H4 (cell line): ENCODE measurements at regions not wholly inside any gene's neighbourhood (a gene's known extent, or its start where the extent isn't known, plus 50 kb on each side); places are given as distances from the start of the nearest gene placed in this dataset.

Experiments used
- DNase-seq: peaks from one replicate; pipeline ENCODE4 v3.0.0-alpha.2; 2015; ENCODE audit warnings: low spot score

DNA sequence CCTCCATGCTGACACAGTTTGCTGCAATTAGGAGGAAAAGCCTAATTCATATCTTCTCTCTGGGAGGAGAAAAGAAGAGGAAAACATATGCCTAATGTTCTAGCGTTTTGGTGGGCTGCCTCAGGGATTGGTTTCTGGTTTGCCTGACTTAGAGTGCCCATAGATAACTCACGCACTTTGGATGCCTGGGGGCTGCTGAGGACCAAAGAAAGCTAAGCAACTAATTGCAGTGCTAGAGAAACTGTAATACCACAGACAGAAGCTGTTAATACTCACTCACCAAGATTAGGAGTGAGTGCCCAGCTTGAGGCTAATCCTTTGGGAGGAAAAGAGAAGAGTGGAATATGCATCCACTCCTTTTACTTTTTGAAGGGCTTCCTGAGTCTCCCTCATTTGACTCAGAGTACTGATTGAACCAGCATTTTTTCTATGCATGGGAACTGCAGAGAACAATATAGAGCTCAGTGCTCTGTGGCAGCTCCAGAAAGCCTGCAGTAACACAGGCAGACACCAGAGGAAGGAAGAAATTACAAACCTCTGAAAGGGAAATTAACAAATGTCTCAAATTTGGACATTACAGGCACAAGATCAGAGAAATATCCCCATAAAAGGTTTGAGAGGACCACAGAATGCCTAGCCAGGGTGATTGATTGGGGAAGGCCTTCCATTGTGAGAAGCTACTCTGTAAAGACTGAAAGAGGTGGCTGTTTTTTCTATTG lies 666.4 kb downstream of the OLFM4 start:
- no peak for DNase-seq

DNA sequence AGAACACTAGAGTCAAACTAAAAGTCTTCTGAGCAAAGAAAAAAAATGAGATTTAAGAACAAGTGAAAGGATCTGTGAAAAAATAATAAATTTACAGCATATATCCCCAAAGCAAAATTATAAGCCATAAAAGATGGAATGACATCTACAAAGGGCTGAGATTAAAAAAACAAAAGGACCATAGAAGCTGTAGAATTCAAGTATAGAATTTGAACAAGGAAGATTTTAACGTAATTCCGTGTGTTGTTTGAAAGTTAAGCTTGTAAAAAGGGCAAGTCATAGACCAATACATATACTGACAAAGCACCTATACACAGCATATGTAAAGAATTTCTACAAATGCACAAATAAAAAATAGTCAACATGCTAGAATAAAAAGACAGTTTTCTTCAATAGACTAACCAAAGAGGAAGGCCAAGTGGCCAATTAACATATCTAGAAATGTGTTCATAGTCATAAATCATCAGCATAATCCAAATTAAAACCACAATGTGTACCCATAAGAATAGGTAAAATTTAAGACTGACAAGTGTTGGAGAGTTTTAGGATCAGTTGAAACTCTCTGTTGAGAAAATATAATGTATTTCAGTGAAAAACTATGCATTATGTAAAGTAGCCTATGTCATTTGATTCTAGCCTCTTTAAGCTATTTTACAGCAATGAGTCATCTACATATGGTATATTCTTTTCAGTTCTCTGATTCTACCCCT lies 674.9 kb downstream of the OLFM4 start:
- no peak for DNase-seq

DNA sequence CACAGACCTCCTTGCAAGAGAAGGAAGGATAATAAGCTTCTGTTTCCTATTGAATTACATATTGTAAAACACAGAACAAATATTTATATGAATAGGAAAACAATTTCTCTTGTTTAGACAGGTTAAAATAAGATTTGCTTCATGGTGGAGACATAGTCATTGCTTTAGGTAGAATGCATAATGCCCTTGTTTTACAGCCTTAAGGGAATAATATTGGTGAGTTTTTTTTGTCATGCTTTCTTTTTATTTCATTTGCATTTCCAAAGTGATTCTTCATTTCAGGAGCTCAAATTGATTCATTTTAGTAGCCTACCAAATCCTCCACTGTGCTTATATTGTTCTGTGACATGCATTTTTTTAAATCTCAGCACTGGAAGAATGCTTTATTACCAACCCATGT lies 690.7 kb downstream of the OLFM4 start:
- DNase-seq, result no peak

DNA sequence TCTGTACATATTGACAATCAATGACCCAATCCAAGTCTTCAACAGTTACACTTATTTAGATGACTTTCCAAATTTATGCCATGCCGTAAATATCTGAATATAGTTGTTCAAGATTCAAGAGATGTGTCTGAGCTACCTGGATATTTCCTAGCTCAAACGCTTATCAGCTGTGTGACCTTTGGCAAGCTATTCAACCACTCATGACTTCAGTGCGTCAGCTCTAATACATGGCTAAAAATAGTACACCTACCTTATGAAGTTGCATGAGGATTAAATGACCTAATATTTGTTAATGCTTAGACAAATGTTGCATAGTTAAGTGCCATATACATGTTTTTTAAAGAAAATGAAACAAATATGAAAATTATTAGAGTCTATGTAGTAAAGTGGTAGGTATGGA lies 704.1 kb downstream of the OLFM4 start:
- no peak for DNase-seq

DNA sequence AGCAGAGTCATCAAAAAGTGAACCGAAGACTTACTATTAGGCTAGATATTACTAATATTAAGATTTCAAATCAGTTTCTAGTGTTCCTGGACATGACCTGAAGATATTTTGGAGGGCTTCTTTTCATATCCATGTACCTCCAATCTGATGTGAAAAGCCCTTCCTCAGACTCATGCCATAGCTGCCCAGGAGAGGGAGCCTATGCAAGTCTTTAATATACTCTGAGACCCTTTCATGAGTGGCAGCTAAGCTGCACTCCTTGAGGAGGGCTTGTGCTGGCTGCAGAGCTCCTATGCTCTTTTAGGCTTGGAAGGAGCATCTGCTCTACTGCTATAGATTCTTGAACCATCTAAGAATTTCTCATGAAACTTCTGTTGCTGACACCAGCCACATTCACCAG lies 715.3 kb downstream of the OLFM4 start:
- DNase-seq, result no peak

DNA sequence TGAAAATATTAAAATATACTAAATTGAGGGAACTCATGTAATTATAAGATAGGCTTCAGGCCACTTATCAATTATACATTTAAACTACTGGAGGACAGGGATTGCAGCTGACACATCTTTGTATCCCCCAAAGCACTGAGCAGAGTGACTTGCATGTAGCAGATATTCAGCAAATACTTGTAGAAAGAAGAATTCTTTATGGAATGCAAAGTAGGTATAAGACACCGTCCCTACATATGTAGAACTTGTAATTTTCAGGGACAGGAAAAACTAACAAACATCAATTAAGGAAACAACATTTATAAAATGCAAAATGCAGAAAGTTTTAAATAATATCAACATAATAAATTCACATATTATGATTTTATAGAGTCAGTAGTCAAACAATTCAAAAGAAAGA lies 719.2 kb downstream of the OLFM4 start:
- DNase-seq, result no peak

DNA sequence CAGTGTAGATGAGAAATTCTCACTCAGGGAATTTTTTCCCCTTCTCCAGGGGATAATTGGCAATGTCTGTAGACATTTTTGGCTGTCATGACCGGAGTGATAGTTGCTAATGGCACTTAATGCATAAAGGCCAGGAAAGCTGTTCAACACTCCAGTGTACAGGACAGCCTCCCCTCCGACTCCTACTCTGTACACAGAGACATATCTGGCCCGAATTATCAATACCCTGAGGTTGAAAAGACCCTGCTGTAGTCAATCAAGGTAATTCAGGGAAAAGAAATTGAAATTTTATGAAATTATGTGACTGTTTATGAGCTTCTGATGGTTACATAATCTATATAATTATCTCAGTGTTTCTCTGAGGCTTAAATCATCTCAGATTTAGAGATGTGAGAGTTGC lies 720.7 kb downstream of the OLFM4 start:
- DNase-seq, result no peak

DNA sequence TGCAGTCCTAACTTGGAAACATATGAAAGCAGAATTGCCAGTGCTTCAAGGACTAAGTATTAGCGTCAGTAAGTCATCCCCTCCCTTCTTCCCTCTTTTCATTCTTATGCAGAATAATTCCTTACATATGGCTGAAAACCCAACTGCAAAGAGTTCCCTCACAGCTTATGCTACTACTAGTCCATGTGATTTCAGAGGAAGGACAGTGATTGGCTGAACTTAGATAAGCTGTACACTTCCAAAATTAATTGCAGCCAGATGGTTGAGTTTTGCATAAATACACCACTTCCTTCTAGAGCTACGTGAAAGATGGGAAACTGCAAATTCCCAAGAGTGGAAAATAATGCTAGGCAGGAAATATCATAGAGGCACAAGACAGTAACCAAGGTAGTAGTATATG lies 730.4 kb downstream of the OLFM4 start:
- DNase-seq, result no peak

DNA sequence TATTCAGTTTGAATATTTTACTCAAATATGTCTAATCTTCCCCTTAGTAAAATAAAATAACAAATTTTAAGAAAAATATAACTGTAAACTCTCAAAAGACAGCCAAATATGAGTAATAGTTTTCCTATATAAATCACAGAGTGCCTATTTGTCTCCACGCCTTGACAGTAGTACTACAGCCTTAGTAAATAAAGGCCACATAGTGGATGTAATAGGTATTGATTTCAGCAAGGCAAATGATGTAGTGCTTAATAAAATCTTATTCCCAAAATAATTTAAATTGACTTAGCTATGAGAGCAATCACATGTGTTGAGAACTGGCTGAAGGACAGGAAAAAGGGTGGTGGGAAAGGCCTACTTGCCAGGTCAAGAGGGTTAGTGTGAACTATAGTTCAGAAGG lies 747.2 kb downstream of the OLFM4 start:
- DNase-seq, result no peak

DNA sequence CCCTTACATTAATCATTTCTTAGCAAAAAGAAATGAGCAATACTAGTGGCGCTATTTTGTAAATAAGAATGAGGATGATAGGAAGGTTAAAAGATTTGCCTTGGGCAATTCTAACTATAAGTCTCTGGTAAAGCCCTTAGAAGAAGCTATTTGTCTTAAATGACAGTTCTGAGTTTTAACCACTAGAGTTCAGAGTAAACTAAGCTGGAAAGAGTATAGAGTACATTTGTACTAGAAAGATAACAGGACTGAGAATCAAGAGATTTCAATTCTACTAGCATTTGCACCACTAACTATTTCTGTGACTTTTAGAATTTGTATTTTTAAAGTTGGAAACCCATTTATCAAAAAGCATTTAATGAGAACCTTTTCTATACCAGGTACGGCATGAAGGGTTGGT lies 750.3 kb downstream of the OLFM4 start:
- DNase-seq, result no peak

DNA sequence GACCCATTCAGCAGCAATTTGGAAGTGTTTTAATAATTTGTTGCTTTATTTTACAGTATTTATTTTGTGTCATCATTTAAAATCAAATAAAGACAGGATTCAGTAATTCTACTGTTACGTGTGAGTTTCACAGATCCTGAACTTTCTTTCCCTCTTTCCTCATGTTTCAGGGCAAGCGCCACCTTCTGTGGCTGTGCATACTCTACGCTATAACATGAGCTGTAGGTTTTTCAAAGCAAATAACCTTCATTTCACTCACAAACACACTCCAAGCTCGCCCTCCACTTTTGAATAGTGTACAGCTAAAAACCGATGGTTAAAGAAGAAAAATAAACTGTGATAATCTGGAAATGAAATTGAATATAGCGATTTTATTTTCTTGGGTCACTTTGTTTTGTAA lies 753.3 kb downstream of the OLFM4 start:
- peak; percentile 3 for DNase-seq

DNA sequence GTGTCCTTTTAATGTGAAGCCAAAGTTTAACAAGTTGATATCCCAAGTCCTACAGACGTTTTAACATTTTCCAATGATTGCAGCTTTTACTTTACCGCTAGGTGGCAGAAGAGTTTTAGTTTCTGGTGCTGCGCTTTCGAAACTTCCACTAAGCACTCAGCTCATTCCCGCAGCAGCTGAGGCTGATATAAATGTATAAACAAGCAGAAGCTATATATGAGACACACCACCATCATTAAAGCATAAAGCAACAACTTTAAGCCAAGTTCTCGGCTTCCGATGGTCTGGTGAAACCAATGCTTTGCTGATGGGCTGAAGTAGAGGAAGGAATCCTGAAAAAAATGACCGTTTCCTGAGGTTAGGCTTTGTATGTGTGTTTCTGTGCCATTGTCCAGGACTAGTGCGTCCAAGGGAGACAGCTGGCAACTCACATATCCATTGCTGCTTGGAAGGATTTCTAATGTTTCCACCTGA lies 753.9 kb downstream of the OLFM4 start:
- DNase-seq, result peak; percentile 49

DNA sequence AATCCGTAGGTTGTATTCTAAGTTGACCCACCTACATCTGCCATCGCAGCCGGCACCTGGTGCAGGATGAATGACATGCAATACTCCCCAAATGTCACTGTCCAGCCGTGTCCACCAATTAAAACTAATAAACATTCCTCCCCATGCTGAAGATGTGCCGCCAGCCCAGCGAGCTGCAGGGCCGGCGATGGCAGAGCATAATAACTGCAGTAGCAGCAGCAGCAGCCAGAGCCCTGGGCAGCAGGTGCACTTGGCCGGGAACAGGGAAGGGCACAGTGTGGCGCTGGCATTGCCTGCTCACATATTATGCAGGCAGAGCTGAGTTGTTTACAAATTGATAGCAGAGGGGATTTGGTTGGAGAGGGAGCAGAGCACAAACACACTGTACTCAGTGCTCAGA lies 754.9 kb downstream of the OLFM4 start:
- no peak for DNase-seq

DNA sequence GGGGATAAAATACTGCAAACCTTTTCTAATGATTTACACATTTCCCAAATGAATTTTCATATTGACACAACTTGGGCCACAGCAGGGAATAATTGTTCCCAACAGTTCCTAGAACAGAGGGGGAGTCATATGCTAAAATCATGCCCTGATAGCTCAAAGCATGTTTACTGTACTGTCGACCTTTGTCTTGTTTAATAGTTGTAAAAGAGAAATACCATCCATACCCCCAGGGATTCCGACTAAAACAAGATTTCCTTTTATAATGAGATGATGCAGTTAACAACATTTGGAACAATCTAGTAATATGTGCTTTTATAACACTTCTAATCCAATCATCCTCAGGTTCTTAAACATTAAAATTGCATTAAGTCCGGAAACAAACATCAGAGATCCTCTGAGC lies 759.7 kb downstream of the OLFM4 start:
- DNase-seq, result no peak

DNA sequence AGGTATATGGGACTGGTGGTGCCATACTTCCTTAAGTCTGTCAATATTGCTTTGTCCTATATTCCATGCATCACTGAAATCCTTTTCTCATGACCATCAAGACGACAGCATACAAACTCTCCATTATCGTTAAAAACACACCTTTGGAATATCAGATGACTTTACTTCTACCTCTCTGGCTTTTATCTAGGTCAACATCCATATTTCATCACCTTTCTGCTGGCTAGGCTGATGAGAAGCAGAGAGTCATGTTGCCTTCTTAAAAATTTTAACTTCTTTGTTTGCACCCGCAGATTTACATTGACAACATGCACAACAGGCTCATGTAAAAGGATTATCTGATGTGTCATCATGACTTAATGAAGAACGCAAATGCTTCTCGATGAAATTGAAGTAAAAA lies 771.4 kb downstream of the OLFM4 start:
- no peak for DNase-seq

DNA sequence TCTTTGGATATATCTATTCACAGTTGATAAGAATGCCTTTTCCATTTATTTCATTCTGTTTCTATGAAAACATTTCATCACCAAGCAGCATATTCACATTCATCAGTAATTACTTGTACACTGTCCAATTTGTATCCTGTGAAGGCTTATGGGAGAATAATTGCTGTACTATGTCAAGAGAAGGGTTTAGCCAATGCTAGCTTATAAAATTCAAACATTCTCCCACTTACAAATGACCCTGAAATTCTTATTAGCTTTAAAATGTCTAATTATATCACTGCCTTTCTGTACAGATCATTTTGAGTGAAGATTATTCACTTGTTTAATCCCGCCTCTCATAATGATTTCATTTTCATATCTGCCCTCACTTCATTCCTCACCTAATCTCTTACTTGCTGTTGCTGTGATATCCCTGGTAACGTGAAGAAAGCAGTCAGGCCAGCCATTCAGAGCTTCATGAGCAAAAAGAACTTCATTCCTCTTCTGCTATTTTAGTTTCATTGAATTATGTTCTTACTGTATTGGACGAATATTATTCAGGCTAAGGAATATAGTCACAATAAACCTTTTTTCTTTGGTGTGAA lies 778.7 kb downstream of the OLFM4 start:
- no peak for DNase-seq

DNA sequence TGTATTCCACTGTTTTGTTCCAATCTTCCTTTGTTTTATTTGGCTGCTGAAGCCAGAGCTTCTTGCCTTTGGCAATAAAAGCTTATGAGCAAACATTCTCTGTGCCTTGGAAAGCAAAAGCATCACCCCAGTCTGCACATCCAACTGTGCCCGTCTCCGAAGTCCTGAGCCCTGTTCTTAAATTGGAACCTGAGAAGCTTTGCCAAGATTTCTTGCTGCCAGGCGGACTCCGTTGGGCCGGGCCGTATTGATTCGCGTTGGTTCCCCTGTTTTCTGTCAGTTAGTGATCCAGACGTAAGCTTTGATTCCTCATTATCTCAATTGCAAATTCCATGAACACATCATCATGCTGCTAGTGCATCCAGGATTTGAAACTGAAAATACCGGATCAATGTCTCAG lies 793.0 kb downstream of the OLFM4 start:
- no peak for DNase-seq

DNA sequence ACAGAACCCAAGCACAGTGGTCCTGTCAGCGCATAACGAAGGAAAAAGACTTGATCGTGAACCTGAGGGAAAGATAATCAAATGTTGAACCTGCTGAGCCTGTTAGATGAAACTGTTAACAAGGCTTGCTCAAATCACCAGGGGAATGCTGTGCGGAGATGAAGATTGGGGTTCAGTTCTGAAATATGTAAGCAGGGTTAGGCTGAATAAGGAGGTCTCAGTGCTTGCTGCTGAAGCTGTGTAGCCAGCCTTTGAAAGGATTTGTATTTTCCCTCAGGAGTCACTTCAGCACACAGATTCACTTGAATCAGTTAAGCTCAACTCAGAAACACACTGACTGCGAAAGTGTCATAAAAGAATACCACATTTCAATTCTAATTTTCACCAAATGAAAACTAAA lies 793.5 kb downstream of the OLFM4 start:
- DNase-seq, result no peak

DNA sequence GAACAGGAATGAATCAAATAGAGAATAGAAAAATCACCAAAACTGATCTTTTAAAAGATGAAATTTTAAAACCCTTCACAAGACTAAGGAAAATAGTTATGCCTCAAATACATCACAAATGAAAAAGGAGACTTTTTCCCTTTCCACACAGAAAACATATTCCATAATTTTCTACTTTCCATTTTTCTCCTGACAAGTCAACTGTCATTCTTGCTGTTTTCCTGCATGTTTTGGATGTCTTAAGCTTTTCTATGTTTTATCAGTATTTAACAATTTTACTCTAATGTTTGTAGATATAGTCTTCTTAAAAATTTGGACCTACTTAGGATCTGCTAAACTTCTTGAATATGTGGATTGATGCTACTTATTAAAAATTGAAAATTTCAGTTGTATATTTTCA lies 810.8 kb downstream of the OLFM4 start:
- DNase-seq, result no peak

DNA sequence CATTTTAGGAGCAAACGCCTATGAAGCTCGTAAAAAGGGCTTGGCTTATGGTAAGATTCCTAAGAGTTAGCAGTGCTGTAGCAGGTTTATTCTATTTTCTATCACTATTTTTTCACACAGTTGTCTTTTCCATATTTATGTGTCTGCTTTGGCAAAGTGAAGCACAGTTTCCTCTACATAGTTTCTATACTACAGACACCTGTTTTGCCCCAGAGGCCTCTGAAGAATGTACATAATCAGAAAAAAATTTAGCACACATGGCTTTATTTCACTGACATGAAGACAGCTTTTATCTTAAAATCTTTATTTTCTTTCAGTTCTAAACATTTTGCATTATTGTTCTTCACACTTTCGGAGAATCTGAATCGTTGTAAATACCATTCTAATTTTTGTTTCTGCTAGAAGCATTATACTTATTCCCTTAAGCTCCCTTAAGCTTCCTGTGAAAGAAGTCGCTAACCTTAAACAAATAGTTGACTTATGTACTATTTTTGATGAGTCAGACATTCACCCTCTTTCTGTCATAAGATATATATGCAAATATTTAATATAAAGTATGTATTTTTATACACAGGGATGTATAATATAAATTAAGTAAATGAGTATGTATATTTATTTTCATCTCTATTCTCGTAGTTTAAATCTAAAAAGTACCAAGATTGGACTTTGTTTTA lies 816.0 kb downstream of the OLFM4 start:
- DNase-seq, result no peak

DNA sequence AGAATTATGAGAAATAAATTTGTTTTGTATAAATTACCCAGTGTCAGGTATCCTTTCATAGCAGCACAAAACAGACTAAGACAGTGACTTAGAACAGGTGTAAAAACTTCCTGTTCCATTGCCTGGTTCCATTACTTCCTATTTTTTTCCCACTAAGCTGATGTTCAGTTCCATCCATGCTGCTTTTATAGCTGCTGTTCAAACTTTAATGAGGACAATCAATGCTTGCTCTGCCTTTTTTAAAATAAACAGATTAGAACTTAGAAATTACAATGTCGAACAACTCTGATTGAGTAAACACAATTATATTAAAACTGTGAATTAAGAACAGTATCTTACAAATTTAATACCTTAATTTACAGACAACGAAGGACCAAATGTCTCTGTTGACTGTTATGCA lies 818.9 kb downstream of the OLFM4 start:
- no peak for DNase-seq

DNA sequence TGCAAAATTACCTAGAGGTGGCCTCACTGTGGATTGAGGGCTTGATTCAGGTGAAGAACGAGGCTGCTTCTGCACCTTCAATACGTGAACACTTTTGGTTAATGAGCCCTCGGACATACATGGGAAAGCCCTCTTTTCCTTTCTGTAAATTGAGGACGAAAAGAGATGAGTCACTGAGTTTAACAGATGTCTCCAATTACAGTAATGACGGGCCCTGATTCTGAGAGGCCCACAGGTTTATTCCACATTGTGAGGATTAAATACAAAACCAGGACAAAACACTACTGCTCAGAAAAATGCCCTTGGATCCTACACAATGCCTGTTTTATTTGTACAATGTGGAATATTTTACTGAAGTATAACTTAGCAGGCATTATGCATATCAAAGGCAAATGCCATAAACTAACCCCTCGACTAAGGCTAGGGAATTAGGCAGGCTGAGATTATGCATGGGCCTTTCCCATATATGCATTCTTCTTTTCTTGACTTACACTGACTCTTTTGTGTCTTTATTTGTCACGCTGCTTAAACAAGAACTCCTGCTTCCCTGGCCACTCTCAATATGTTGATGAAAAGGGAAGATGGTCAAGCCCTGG lies 819.9 kb downstream of the OLFM4 start:
- peak; percentile 2 for DNase-seq
